ENCODE measurements at regions not wholly inside any gene's neighbourhood (a gene's known extent, or its start where the extent isn't known, plus 50 kb on each side); places are given as distances from the start of the nearest gene placed in this dataset.

- TF ChIP-seq, protein P1, sequence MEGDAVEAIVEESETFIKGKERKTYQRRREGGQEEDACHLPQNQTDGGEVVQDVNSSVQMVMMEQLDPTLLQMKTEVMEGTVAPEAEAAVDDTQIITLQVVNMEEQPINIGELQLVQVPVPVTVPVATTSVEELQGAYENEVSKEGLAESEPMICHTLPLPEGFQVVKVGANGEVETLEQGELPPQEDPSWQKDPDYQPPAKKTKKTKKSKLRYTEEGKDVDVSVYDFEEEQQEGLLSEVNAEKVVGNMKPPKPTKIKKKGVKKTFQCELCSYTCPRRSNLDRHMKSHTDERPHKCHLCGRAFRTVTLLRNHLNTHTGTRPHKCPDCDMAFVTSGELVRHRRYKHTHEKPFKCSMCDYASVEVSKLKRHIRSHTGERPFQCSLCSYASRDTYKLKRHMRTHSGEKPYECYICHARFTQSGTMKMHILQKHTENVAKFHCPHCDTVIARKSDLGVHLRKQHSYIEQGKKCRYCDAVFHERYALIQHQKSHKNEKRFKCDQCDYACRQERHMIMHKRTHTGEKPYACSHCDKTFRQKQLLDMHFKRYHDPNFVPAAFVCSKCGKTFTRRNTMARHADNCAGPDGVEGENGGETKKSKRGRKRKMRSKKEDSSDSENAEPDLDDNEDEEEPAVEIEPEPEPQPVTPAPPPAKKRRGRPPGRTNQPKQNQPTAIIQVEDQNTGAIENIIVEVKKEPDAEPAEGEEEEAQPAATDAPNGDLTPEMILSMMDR (IDR thresholded peaks at IDR 0.05; ENCODE audit: insufficient read depth, low read length, poor library complexity, severe bottlenecking), result no peak
- no peak for TF ChIP-seq EZH2phosphoT487 (conservative IDR thresholded peaks at IDR 0.05; ENCODE audit: low read length)
Measured at GRCh38 chr18:67260841-67261240, 255.7 kb downstream of the DSEL start.

All from SU-DHL-6 (cell line).